H1 (cell line): ENCODE measurements at regions not wholly inside any gene's neighbourhood (a gene's known extent, or its start where the extent isn't known, plus 50 kb on each side); places are given as distances from the start of the nearest gene placed in this dataset.

Experiments used
- CTCF ChIA-PET: fragments of 300-600 bp; sonication (Branson Sonifier 250); formaldehyde crosslinking; loops from one replicate; lab custom pipeline; 2021; ENCODE audit not compliant: partially characterized antibody; lab: Charles Lee
- POLR2A ChIA-PET: fragments of 300-600 bp; sonication (Branson Sonifier 250); formaldehyde crosslinking; loops from one replicate; lab custom pipeline; 2021; ENCODE audit warnings: inconsistent platforms; ENCODE audit not compliant: partially characterized antibody; lab: Charles Lee
- DNase-seq, 2 experiments: peaks; one replicate each; pipeline versions ENCODE4 v3.0.0 to v3.0.0-alpha.2; 2010 to 2022; ENCODE audit warnings: low spot score in 2 of 2, low read depth in 1 of 2, mixed read lengths in 1 of 2
- FAIRE-seq: peaks from 2 replicates; lab custom pipeline; 2011; peaks lifted over from hg19 to GRCh38; lab: Jason Lieb, UNC
- H2AFZ ChIP-seq: 2 replicates; pipeline ENCODE4 v1.8.1; 2012; ENCODE audit warnings: low read length, inconsistent platforms
- H2AK5ac ChIP-seq: 2 replicates; pipeline ENCODE4 v1.6.1; 2013; ENCODE audit warnings: low read depth, low read length
- H2BK120ac ChIP-seq: replicated peaks from 2 replicates; pipeline ENCODE3; 2013; ENCODE audit warnings: low read depth, low read length, inconsistent platforms
- H2BK12ac ChIP-seq: 2 replicates; pipeline ENCODE4 v1.6.1; 2013; ENCODE audit warnings: low read depth, low read length
- H2BK15ac ChIP-seq: 2 replicates; pipeline ENCODE4 v1.6.1; 2013; ENCODE audit warnings: low read length
- H2BK20ac ChIP-seq: 2 replicates; pipeline ENCODE4 v1.6.1; 2013; ENCODE audit warnings: low read length
- H2BK5ac ChIP-seq: 2 replicates; pipeline ENCODE4 v1.6.1; 2013; ENCODE audit warnings: low read depth, low read length
- H3K14ac ChIP-seq: 2 replicates; pipeline ENCODE4 v1.6.1; 2013; ENCODE audit warnings: inconsistent platforms; ENCODE audit not compliant: insufficient read length
- H3K18ac ChIP-seq: 2 replicates; pipeline ENCODE4 v1.6.1; 2013; ENCODE audit warnings: low read length; ENCODE audit errors: extremely low read depth
- H3K23ac ChIP-seq: 2 replicates; pipeline ENCODE4 v1.6.1; 2013; ENCODE audit warnings: inconsistent platforms; ENCODE audit not compliant: insufficient read length
- H3K23me2 ChIP-seq: 2 replicates; pipeline ENCODE4 v1.6.1; 2013; ENCODE audit warnings: low read depth, low read length
- H3K27ac ChIP-seq: 2 replicates; pipeline ENCODE4 v1.6.1; 2011; ENCODE audit warnings: low read depth, low read length, inconsistent platforms
- H3K27me3 ChIP-seq, 4 experiments: replicated peaks in 1 of 4; 1 replicate in 1 of 4; 2 replicates in 3 of 4; pipeline versions ENCODE4 v1.6.1 to v1.8.1; 2011 to 2013; ENCODE audit warnings: low read length in 3 of 4, mild to moderate bottlenecking in 3 of 4, inconsistent platforms in 2 of 4, mixed read lengths in 2 of 4, moderate library complexity in 1 of 4; ENCODE audit not compliant: control insufficient read depth in 3 of 4, insufficient read depth in 3 of 4; ENCODE audit errors: extremely low read depth in 1 of 4
- H3K36me3 ChIP-seq, 4 experiments: 2 replicates each; pipeline versions ENCODE4 v1.6.1 to v1.8.1; 2011 to 2013; ENCODE audit warnings: mild to moderate bottlenecking in 4 of 4, low read length in 3 of 4, moderate library complexity in 2 of 4, control low read depth in 1 of 4, inconsistent platforms in 1 of 4; ENCODE audit not compliant: insufficient read depth in 4 of 4, control insufficient read depth in 2 of 4
- H3K4ac ChIP-seq: replicated peaks from 2 replicates; pipeline ENCODE3; 2013; ENCODE audit warnings: low read length, low read depth, mixed read lengths, inconsistent platforms; ENCODE audit not compliant: insufficient read length
- H3K4me1 ChIP-seq, 4 experiments: replicated peaks in 1 of 4; 1 replicate in 1 of 4; 2 replicates in 3 of 4; pipeline versions ENCODE4 v1.6.1 to v1.8.1; 2011 to 2013; ENCODE audit warnings: low read length in 3 of 4, inconsistent platforms in 2 of 4, mixed read lengths in 1 of 4; ENCODE audit not compliant: insufficient read depth in 4 of 4, control insufficient read depth in 3 of 4
- H3K4me2 ChIP-seq, 2 experiments: 2 replicates each; pipeline versions ENCODE4 v1.6.1 to v1.8.1; 2011 to 2013; ENCODE audit warnings: low read depth in 2 of 2, low read length in 2 of 2, control low read depth in 1 of 2, inconsistent platforms in 1 of 2, mild to moderate bottlenecking in 1 of 2; ENCODE audit not compliant: insufficient read depth in 1 of 2
- H3K4me3 ChIP-seq, 4 experiments: fragments of 200-600, 300-600 bp in 1 of 4; sonication (generic), shearing (Covaris generic), sonication (Bioruptor Twin) in 1 of 4; 2 replicates each; pipeline versions ENCODE4 v1.5.1 to v1.8.1; 2011 to 2016; ENCODE audit warnings: low read length in 4 of 4, low read depth in 3 of 4, control low read depth in 2 of 4, inconsistent platforms in 2 of 4, mild to moderate bottlenecking in 2 of 4, mixed read lengths in 1 of 4, moderate library complexity in 1 of 4; ENCODE audit not compliant: insufficient read depth in 2 of 4; ENCODE audit errors: extremely low read depth in 1 of 4
- H3K56ac ChIP-seq: replicated peaks from 2 replicates; pipeline ENCODE3; 2013; ENCODE audit warnings: low read depth, mild to moderate bottlenecking, mixed read lengths, low read length, inconsistent platforms; ENCODE audit not compliant: insufficient read length
- H3K79me1 ChIP-seq: 2 replicates; pipeline ENCODE4 v1.6.1; 2013; ENCODE audit warnings: low read depth, low read length, control low read depth
- H3K79me2 ChIP-seq, 2 experiments: 2 replicates each; pipeline versions ENCODE4 v1.6.1 to v1.8.1; 2012 to 2013; ENCODE audit warnings: low read length in 2 of 2, mild to moderate bottlenecking in 2 of 2, inconsistent platforms in 1 of 2; ENCODE audit not compliant: insufficient read depth in 2 of 2, control insufficient read depth in 1 of 2
- H3K9ac ChIP-seq, 4 experiments: replicated peaks in 1 of 4; 1 replicate in 1 of 4; 2 replicates in 3 of 4; pipeline versions ENCODE4 v1.6.1 to v1.8.1; 2011 to 2013; ENCODE audit warnings: low read depth in 3 of 4, low read length in 3 of 4, control low read depth in 2 of 4, mild to moderate bottlenecking in 2 of 4, moderate library complexity in 2 of 4, inconsistent platforms in 1 of 4; ENCODE audit errors: extremely low read depth in 1 of 4
- H3K9me3 ChIP-seq, 2 experiments: 2 replicates each; pipeline versions ENCODE4 v1.6.1 to v1.8.1; 2012 to 2013; ENCODE audit warnings: mild to moderate bottlenecking in 2 of 2, moderate library complexity in 2 of 2, control low read depth in 1 of 2, inconsistent platforms in 1 of 2, low read depth in 1 of 2, low read length in 1 of 2, mixed read lengths in 1 of 2; ENCODE audit not compliant: insufficient read depth in 2 of 2
- H4K20me1 ChIP-seq, 2 experiments: replicated peaks in 1 of 2; 2 replicates each; pipeline versions ENCODE3 to v1.8.1; 2011 to 2013; ENCODE audit warnings: inconsistent platforms in 2 of 2, low read length in 2 of 2, mild to moderate bottlenecking in 1 of 2; ENCODE audit not compliant: insufficient read depth in 2 of 2, control insufficient read depth in 1 of 2
- H4K5ac ChIP-seq: 2 replicates; pipeline ENCODE4 v1.6.1; 2013; ENCODE audit warnings: low read length, low read depth, mixed read lengths, inconsistent platforms; ENCODE audit not compliant: insufficient read length
- H4K8ac ChIP-seq: 2 replicates; pipeline ENCODE4 v1.8.0; 2013; ENCODE audit warnings: mild to moderate bottlenecking, moderate library complexity, low read length, inconsistent platforms; ENCODE audit not compliant: insufficient read depth; ENCODE audit errors: extremely low read depth
- H4K91ac ChIP-seq: replicated peaks from 2 replicates; pipeline ENCODE3; 2013; ENCODE audit warnings: low read length, mixed read lengths, inconsistent platforms; ENCODE audit not compliant: insufficient read length
- ASH2L ChIP-seq: fragments of 200-600, 300-600 bp; sonication (generic); IDR thresholded peaks from one replicate; pipeline ENCODE4 v1.7.1; 2017; ENCODE audit warnings: low read length
- CTBP2 ChIP-seq: IDR thresholded peaks from 2 replicates; pipeline ENCODE4 v1.7.0; 2011; ENCODE audit warnings: borderline replicate concordance, mild to moderate bottlenecking, moderate library complexity, mixed read lengths, low read length; ENCODE audit not compliant: insufficient read depth, insufficient read length
- GABPA ChIP-seq: IDR thresholded peaks from 2 replicates; pipeline ENCODE4 v1.6.1; 2011; ENCODE audit warnings: mild to moderate bottlenecking, low read length, moderate library complexity, borderline replicate concordance; ENCODE audit not compliant: insufficient read depth
- HDAC2 ChIP-seq, 2 experiments: fragments of 300-600 bp in 1 of 2; sonication (generic) in 1 of 2; IDR thresholded peaks; 2 replicates each; pipeline ENCODE4 v1.6.1; 2011 to 2012; ENCODE audit warnings: low read depth in 2 of 2, low read length in 2 of 2, mild to moderate bottlenecking in 2 of 2, moderate library complexity in 2 of 2, borderline replicate concordance in 1 of 2, inconsistent platforms in 1 of 2
- SP1 ChIP-seq: IDR thresholded peaks from 2 replicates; pipeline ENCODE4 v1.6.1; 2011; ENCODE audit warnings: low read depth, low read length
- USF2 ChIP-seq: IDR thresholded peaks from 2 replicates; pipeline ENCODE4 v1.6.1; 2011; ENCODE audit warnings: low read length, improper control_type of control experiment
- WGBS, 2 experiments: shearing (Covaris generic) in 1 of 2; methylation state at CpG; one replicate each; pipeline versions ENCODE4 v1.1.6 to v1.1.7; 2013 to 2015; ENCODE audit warnings: low lambda C conversion rate in 2 of 2, mixed read lengths in 2 of 2, inconsistent platforms in 1 of 2, low coverage in 1 of 2, missing lambda C conversion rate in 1 of 2; ENCODE audit not compliant: insufficient replicate concordance in 2 of 2, insufficient coverage in 1 of 2, insufficient read length in 1 of 2; ENCODE audit errors: extremely low coverage in 1 of 2, missing lambda C conversion rate in 1 of 2; 5-methylcytosine and 5-hydroxymethylcytosine counted together
- TF ChIP-seq, protein P1 (sequence below): IDR thresholded peaks from 2 replicates; pipeline ENCODE4 v1.6.1; 2012; ENCODE audit warnings: low read length, inconsistent platforms

DNA sequence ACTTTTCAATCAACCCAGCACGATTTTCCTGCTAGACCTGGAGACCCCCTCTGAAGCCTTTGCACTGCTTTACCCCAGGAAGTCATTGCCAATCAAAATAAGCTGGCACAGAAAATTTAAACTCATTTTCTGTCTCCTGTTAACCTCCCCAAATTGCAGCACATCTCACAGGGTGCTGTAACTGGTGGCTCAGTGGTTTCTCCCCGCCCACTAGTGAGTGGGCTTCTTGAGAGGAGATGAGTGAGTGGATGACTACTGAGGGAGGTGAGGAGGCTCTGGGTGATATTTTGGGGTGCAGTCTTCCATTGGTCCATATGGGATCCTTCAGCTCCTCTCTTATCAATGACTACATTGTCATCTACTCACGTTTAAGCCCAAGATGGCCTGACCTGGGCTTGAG lies 239.8 kb upstream of the HS6ST1 start:
- H2BK20ac ChIP-seq: no peak overlapping the region
- no peak overlapping the region for H3K4ac ChIP-seq
- H3K9ac ChIP-seq: no peak overlapping the region
- H3K79me2 ChIP-seq: no peaks in the 10 kb centered on the region
- H3K23me2 ChIP-seq: no peaks in the 10 kb centered on the region
- H4K5ac ChIP-seq: no peak overlapping the region
- no peaks in the 10 kb centered on the region for H3K4me1 ChIP-seq
- WGBS, 2 experiments: 91% methylated on average over 3 of the region's 3 CpGs; no CpG with 5 or more reads in 1 of the 2 experiments
- H2AFZ ChIP-seq: no peak overlapping the region
- H3K14ac ChIP-seq: no peak overlapping the region
- H2BK120ac ChIP-seq: no peak overlapping the region
- H3K56ac ChIP-seq: no peak overlapping the region
- H3K27me3 ChIP-seq: no peaks in the 10 kb centered on the region
- no peak overlapping the region for H4K8ac ChIP-seq
- H3K23ac ChIP-seq: no peak overlapping the region
- no peak for TF ChIP-seq CTBP2
- no peak for TF ChIP-seq ASH2L
- no peak for TF ChIP-seq GABPA
- TF ChIP-seq, protein P1, sequence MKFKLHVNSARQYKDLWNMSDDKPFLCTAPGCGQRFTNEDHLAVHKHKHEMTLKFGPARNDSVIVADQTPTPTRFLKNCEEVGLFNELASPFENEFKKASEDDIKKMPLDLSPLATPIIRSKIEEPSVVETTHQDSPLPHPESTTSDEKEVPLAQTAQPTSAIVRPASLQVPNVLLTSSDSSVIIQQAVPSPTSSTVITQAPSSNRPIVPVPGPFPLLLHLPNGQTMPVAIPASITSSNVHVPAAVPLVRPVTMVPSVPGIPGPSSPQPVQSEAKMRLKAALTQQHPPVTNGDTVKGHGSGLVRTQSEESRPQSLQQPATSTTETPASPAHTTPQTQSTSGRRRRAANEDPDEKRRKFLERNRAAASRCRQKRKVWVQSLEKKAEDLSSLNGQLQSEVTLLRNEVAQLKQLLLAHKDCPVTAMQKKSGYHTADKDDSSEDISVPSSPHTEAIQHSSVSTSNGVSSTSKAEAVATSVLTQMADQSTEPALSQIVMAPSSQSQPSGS: no peak
- TF ChIP-seq SP1: no peak
- no peak for TF ChIP-seq HDAC2 (IDR thresholded peaks at IDR 0.05; ENCODE audit: borderline replicate concordance in 1 of 2, low read depth in 2 of 2, low read length in 2 of 2)
- no peak for TF ChIP-seq USF2
- POLR2A ChIA-PET: no interaction called here
- CTCF ChIA-PET: no interaction called here
- no peak overlapping the region for H2BK12ac ChIP-seq
- FAIRE-seq (no peak), DNase-seq (no peak)
- no peak overlapping the region for H4K91ac ChIP-seq
- H3K4me2 ChIP-seq: no peak overlapping the region
- H2BK5ac ChIP-seq: no peak overlapping the region
- no peaks in the 10 kb centered on the region for H3K79me1 ChIP-seq
- H3K27ac ChIP-seq: no peak overlapping the region
- H2AK5ac ChIP-seq: no peak overlapping the region
- no peaks in the 10 kb centered on the region; a peak in 2 of 4 replicates for H3K9me3 ChIP-seq
- no peak overlapping the region for H2BK15ac ChIP-seq
- H4K20me1 ChIP-seq: no peaks in the 10 kb centered on the region
- no peaks in the 10 kb centered on the region for H3K36me3 ChIP-seq
- H3K18ac ChIP-seq: no peak overlapping the region
- no peak overlapping the region for H3K4me3 ChIP-seq
